ENCODE measurements at regions not wholly inside any gene's neighbourhood (a gene's known extent, or its start where the extent isn't known, plus 50 kb on each side); places are given as distances from the start of the nearest gene placed in this dataset.

DNA sequence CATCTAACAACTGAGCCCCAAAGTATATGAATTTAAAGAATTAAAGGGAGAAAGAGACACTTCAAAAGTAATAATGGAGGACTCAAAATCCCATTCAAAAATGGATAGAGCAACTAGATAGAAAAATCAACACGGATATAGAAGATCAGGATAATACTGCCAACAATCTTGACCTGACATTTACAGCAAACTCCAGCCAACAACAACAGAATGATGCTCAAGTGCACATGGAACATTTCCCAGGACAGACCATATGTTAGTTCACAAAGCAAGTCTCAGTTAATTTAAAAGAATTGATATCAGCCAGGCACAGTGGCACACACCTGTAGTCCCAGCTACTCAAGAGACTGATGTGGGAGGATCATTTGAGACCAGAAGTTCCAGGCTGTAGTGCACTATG is 72.0 kb upstream of the SMARCAD1 start:
- TF ChIP-seq, protein P1, sequence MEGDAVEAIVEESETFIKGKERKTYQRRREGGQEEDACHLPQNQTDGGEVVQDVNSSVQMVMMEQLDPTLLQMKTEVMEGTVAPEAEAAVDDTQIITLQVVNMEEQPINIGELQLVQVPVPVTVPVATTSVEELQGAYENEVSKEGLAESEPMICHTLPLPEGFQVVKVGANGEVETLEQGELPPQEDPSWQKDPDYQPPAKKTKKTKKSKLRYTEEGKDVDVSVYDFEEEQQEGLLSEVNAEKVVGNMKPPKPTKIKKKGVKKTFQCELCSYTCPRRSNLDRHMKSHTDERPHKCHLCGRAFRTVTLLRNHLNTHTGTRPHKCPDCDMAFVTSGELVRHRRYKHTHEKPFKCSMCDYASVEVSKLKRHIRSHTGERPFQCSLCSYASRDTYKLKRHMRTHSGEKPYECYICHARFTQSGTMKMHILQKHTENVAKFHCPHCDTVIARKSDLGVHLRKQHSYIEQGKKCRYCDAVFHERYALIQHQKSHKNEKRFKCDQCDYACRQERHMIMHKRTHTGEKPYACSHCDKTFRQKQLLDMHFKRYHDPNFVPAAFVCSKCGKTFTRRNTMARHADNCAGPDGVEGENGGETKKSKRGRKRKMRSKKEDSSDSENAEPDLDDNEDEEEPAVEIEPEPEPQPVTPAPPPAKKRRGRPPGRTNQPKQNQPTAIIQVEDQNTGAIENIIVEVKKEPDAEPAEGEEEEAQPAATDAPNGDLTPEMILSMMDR (IDR thresholded peaks at IDR 0.05 in 2 of 3, conservative IDR thresholded peaks at IDR 0.05 in 1 of 3; ENCODE audit: control insufficient read depth in 2 of 3, extremely low read depth in 1 of 3, insufficient read depth in 1 of 3, low read depth in 3 of 3, low read length in 3 of 3), result no peak
- TF ChIP-seq EZH2 (IDR thresholded peaks at IDR 0.05; ENCODE audit: borderline replicate concordance, control insufficient read depth, low read depth, low read length), result no peak
- no peak for TF ChIP-seq BCL11A (IDR thresholded peaks at IDR 0.05; ENCODE audit: low read depth, low read length)

All from GM12878 (cell line).